ENCODE measurements at regions not wholly inside any gene's neighbourhood (a gene's known extent, or its start where the extent isn't known, plus 50 kb on each side); places are given as distances from the start of the nearest gene placed in this dataset.

GRCh38 chr7:53624356-53624755, 588.9 kb downstream of the POM121L12 start:
- TF ChIP-seq CTCF (IDR thresholded peaks at IDR 0.05; ENCODE audit: low read length) (no peak), EZH2 (IDR thresholded peaks at IDR 0.05; ENCODE audit: borderline replicate concordance, low read length) (no peak)
